Coronary artery (tissue), 2 donors: ENCODE measurements at regions not wholly inside any gene's neighbourhood (a gene's known extent, or its start where the extent isn't known, plus 50 kb on each side); places are given as distances from the start of the nearest gene placed in this dataset.

Experiments used
- DNase-seq: peaks from one replicate; pipeline ENCODE4 v3.0.0-alpha.2; 2017; ENCODE audit warnings: low spot score
- H3K27ac ChIP-seq, 2 donors: fragments of 200-600 bp; sonication (generic); one replicate each; pipeline ENCODE4 v1.5.1; 2016 to 2019
- H3K4me3 ChIP-seq: fragments of 200-600 bp; sonication (generic); 2 replicates; pipeline ENCODE4 v1.5.1; 2016; ENCODE audit warnings: mild to moderate bottlenecking, moderate library complexity
- TF ChIP-seq, protein P1 (sequence below): fragments of 200-600 bp; sonication (generic); IDR thresholded peaks from one replicate; pipeline ENCODE4 v1.5.1; 2019; ENCODE audit warnings: antibody characterized with exemption

DNA sequence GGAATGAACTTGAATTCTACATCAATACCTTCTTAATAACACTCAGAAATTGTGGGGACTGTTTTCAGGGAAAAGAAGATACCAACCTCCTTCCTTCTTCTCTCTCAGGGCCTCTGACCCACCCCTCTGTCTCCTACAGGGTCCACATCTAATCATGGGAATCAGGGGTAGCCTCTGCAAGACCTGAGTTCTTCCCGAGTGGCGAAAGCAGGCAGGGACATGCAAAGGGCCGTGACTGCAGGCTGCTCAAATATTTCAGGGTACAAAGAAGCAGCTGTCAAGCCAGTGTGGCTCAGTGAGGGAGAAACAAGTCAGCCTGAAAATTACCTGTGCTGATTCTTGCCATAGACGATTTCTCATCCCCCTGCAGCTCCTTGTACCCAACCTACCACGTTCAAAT is 123.1 kb upstream of the PARP11 start:
- DNase-seq: no peak
- Histone ChIP-seq H3K27ac (no peak overlapping the region), H3K4me3 (no peak overlapping the region)
- TF ChIP-seq, protein P1, sequence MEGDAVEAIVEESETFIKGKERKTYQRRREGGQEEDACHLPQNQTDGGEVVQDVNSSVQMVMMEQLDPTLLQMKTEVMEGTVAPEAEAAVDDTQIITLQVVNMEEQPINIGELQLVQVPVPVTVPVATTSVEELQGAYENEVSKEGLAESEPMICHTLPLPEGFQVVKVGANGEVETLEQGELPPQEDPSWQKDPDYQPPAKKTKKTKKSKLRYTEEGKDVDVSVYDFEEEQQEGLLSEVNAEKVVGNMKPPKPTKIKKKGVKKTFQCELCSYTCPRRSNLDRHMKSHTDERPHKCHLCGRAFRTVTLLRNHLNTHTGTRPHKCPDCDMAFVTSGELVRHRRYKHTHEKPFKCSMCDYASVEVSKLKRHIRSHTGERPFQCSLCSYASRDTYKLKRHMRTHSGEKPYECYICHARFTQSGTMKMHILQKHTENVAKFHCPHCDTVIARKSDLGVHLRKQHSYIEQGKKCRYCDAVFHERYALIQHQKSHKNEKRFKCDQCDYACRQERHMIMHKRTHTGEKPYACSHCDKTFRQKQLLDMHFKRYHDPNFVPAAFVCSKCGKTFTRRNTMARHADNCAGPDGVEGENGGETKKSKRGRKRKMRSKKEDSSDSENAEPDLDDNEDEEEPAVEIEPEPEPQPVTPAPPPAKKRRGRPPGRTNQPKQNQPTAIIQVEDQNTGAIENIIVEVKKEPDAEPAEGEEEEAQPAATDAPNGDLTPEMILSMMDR: no peak

DNA sequence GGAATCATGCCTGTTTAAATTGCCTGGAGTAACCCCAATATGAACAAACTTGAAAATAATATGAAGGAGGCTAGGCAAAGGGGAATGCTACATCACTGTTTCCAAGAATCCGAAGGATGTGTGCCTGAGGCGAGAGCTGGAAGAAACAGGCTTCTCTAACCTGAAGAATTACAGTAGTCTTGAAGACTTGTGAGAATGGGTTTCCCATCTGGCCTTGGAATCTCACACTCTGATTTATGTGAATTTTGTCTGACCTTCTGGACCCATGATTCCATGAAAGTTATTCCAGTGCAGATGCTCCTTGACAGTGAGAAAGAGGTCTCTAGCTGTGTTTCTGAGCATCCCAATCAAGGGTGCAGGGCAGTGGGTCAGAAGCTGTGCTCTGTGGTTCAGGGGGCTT is 122.1 kb upstream of the PARP11 start:
- Histone ChIP-seq H3K27ac (no peak overlapping the region), H3K4me3 (no peak overlapping the region)
- DNase-seq: no peak
- TF ChIP-seq, protein P1: no peak

DNA sequence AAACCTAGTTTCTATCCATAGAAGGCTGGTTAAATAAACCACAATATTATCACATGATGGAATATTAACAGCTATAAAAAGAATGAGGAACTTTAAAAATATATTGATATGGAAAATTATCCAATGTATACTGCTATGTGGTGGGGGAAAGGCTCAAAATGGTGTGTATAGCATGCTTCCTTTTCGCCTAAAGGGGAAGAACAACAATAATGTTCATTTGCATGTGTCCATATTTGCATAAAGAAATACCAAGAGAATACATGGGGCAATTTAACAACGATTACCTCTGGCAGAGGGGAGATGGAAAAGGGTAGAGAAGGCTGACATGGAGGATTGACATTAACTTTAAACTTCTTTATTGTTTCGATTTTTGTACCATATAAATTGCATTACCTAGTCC is 121.3 kb upstream of the PARP11 start:
- TF ChIP-seq, protein P1: no peak
- H3K4me3 ChIP-seq: no peak overlapping the region
- no peak for DNase-seq
- H3K27ac ChIP-seq: no peak overlapping the region

DNA sequence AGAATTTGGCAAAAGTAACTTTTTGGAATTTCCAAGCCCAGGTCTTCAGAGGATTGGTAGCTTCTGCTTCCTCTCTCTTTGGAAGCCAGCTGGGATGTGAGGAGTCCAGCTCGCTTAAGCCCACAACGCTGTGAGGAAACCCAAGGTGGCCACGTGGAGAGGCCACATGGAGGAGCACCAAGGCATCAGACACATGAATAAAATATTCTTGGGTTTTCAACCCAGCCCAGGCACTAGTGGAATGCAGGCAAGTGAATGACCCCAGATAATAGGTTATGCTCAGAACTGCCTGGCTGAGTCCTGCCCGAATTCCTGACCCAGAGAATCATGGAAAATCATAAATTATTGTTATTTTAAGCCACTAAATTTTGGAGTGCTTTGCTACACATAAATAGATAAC is 119.7 kb upstream of the PARP11 start:
- H3K4me3 ChIP-seq: no peak overlapping the region
- TF ChIP-seq, protein P1: no peak
- no peak for DNase-seq
- H3K27ac ChIP-seq: no peak overlapping the region

DNA sequence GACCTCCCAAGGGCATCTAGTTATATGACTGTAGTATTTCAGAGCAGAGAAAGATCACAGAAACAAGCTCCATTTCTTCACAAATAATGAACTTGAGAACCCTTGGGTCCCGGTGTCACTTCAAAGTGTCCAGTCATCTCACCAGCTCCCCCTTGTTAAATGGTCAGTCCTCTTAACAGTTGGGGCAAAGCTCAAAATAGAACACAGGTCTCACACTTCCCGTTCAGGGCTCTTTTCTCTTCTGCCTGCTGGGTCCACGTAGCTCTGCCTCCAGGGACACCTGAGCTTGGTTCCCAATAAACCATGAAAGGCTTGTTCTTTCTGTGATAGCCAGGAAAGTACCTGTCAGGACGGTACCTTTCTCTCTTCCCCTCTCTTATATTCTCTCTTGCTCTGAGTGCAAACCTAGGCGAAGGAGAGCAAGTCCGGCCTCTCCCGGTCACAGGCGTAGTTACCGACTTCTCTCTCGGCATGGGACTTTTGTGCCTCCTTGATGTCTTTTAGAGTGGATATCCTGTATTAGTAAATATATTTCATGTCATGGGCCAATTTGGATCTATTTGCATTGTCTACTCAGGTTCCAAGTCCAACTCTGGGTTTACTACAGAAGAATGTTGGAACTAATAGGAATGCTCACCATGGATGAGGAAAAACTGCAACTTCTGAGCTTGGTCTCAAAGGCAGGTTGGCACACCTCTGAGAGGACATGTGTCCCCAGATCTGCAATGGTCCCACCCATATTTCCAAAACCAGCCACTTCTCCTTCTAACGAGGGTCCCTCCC is 118.8 kb upstream of the PARP11 start:
- no peak for DNase-seq
- no peak overlapping the region for H3K27ac ChIP-seq
- TF ChIP-seq, protein P1: no peak
- no peak overlapping the region for H3K4me3 ChIP-seq

DNA sequence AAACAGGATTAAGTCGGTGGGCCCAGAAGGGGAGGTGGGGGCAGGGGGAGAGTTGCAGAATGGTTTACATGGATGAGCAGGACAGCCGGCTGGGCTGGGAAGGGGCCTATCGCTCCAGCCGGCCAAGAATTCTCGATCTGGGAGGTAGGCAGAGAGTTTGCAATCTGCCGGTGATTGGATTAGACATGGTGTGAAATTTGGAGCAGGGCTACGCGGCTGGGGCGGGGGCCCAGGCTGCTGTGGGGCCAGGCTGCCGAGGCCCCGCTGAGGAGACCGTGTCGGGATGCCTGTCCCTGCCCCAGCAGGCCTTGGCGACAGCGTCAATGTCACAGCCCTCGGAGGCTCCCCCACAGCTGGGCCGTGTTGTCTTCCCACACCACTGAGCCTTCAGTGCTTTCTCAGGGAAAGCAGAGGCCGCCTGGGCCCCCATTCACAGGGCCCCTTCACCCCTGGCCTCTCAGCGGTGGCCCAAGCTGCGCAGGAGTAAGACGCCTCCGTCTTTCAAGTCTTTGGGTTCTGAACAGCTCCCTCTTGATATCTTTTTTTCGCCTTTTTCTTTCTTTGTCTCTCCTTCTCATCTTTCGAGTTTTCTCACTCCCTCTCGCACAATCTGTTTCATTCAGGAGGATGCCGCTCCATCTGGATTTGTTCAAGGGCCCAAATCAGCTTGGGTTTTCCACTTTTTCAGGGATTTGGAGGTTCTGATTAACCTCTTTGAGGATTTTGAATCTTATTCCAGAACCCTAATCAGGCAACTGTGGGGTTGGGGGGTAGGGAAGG is 117.5 kb upstream of the PARP11 start:
- Histone ChIP-seq H3K27ac (no peak overlapping the region), H3K4me3 (no peak overlapping the region)
- no peak for DNase-seq
- TF ChIP-seq, protein P1: no peak

DNA sequence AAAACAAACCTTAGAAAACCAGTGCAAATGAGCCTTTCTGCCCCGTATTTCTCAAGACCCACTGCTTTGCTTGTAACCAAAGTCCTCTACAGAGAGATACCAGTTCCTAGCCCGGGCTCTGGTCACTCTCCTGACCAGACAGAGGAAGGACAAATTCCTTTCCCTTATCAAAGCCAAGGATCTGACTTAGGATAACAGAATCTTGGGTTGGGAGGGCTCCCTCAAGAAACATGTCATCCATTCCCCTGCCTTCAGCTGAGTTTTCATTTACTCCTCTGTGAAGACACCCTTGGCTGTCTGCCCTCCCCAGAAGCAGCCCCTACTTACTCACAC is 116.0 kb upstream of the PARP11 start:
- no peak overlapping the region for H3K27ac ChIP-seq
- no peak for DNase-seq
- no peak overlapping the region for H3K4me3 ChIP-seq
- TF ChIP-seq, protein P1: no peak
